ENCODE measurements at regions not wholly inside any gene's neighbourhood (a gene's known extent, or its start where the extent isn't known, plus 50 kb on each side); places are given as distances from the start of the nearest gene placed in this dataset.
"Not testable (repeated sequence)": the region's sequence is repeated elsewhere in the genome, so short reads cannot be mapped to it uniquely, and the experiment has no call there.

DNA sequence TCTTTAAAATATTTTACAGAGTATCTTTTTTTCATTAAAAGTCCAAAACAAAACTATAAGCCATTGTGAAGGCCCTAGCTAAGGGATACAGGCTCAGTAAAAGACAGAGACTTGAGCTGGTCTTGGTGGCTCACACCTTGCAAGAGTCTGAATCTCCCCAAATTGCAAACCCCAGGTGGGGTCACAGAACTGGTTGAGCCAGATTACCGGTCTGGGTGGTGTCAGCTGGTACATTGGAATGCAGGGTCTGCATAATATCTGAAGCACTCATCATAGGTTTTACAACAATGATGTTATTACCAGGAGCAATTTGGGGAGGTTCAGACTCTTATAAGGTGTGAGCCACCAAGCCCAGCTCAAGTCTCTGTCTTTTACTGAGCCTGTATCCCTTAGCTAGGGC is 201.2 kb upstream of the ARPP21 start:
- ATAC-seq (ENCODE audit: low FRiP score) (no peak), DNase-seq (ENCODE audit: low spot score) (no peak)
- TF ChIP-seq, protein P1, sequence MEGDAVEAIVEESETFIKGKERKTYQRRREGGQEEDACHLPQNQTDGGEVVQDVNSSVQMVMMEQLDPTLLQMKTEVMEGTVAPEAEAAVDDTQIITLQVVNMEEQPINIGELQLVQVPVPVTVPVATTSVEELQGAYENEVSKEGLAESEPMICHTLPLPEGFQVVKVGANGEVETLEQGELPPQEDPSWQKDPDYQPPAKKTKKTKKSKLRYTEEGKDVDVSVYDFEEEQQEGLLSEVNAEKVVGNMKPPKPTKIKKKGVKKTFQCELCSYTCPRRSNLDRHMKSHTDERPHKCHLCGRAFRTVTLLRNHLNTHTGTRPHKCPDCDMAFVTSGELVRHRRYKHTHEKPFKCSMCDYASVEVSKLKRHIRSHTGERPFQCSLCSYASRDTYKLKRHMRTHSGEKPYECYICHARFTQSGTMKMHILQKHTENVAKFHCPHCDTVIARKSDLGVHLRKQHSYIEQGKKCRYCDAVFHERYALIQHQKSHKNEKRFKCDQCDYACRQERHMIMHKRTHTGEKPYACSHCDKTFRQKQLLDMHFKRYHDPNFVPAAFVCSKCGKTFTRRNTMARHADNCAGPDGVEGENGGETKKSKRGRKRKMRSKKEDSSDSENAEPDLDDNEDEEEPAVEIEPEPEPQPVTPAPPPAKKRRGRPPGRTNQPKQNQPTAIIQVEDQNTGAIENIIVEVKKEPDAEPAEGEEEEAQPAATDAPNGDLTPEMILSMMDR (IDR thresholded peaks at IDR 0.05), result no peak

DNA sequence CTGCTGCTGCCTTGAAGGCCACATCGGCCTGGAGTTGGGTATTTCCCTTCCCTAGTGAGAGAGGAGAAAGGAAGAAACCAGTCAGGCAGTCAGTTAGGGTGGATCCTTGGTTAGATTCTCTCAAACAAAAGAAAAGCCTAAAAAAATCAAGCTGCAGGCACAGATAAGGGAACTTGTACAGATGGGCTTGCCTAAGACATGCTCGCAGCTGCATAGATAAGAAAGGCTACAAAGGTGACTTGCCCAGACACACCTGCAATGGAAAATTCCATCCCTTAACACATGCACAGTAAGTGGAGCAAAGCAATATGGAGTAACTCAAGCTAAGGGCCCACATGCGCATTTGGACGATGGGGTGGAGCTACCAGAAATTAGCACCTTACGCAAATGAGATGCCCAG is 199.7 kb upstream of the ARPP21 start:
- ATAC-seq (ENCODE audit: low FRiP score) (no peak), DNase-seq (ENCODE audit: low spot score) (no peak)
- TF ChIP-seq, protein P1 (IDR thresholded peaks at IDR 0.05), result no peak

DNA sequence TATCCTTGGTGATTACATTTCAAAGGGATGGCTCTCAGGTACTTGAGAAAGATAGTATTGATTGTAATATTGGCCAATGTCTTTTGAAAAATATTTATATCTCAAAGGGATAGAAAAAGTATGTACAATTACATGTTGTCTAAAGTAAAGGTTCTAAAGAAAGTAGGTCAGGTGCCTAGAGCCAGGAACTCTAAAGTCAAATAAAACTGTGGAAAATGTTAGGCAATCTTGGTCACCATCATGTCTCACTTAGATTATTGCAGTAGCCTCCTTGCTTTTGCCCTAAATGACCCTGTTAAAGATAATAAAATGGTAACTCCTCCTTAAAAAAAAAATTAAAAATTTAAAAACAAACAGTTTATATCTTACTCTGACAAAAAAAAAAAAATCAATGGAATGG is 198.5 kb upstream of the ARPP21 start:
- TF ChIP-seq, protein P1 (IDR thresholded peaks at IDR 0.05), result no peak
- ATAC-seq (ENCODE audit: low FRiP score), result no peak

DNA sequence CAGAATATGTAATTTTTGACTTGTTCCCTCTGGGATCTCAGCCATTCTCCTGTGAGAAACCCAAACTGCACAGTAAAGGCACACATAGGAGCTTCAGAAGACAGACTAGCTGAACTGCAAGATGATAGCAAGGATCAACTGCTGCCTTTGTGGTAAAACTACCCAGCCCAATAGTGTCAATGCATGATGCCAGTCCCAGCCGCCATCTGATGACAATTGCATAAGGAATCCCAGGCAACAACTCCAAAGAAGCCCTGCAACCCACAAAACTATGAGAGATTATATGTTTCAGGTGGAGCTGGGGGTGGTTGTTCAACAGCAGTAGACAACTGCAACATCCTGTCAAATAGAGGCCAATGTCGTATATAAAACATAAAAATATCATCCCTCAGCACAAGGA is 192.4 kb upstream of the ARPP21 start:
- DNase-seq (ENCODE audit: low spot score) (no peak), ATAC-seq (ENCODE audit: low FRiP score) (no peak)
- TF ChIP-seq, protein P1 (IDR thresholded peaks at IDR 0.05), result no peak

More for the DNA sequence above, 198.5 kb upstream of the ARPP21 start:
- DNase-seq (ENCODE audit: low spot score), result no peak

DNA sequence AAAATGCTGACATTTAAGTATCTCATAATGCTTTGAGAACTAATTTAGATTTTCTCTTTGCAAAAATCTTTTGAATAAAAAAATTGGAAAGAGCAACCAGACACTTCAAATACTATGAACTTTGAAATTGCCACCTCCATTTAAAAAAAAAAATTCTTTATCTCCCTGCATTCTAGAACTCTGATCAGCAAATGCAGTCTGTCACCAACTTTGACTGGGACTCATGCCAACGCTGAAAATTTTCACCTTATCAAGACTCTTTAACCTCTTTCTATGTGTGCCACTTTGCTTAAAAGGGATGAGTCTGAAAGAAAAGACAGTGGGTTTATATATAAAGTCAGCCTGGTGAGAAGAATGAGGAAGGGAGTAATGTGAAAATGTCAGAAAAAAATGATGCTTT is 191.2 kb upstream of the ARPP21 start:
- TF ChIP-seq, protein P1 (IDR thresholded peaks at IDR 0.05), result no peak
- no peak for DNase-seq (ENCODE audit: low spot score)
- no peak for ATAC-seq (ENCODE audit: low FRiP score)

DNA sequence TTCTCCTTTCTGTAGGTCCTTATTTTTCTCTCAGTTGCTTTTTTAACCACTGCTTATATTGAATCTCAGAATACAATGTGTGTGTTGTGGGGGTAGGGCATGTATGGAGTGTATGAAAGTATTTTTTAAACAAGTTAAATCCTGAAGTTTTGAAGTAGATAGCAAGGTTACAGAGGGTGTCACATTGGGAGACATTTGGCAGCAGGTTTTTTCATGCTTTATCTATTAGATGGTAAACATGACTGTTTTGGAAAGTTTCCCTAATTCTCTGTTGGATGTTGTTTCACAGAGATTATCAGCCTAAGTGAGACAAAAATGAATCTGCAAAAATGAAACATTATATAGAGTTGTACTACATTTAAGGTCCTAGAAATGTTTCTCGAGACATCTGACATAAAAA is 190.6 kb upstream of the ARPP21 start:
- no peak for ATAC-seq (ENCODE audit: low FRiP score)
- TF ChIP-seq, protein P1 (IDR thresholded peaks at IDR 0.05), result no peak
- no peak for DNase-seq (ENCODE audit: low spot score)

DNA sequence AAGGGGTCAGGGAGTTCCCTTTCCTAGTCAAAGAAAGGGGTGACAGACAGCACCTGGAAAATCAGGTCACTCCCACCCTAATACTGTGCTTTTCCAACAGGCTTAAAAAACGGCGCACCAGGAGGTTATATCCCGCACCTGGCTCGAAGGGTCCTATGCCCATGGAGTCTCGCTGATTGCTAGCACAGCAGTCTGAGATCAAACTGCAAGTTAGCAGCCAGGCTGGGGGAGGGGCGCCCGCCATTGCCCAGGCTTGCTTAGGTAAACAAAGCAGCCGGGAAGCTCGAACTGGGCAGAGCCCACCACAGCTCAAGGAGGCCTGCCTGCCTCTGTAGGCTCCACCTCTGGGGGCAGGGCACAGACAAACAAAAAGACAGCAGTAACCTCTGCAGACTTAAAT is 184.5 kb upstream of the ARPP21 start:
- DNase-seq (ENCODE audit: low spot score); ATAC-seq (ENCODE audit: low FRiP score): not testable (repeated sequence)

DNA sequence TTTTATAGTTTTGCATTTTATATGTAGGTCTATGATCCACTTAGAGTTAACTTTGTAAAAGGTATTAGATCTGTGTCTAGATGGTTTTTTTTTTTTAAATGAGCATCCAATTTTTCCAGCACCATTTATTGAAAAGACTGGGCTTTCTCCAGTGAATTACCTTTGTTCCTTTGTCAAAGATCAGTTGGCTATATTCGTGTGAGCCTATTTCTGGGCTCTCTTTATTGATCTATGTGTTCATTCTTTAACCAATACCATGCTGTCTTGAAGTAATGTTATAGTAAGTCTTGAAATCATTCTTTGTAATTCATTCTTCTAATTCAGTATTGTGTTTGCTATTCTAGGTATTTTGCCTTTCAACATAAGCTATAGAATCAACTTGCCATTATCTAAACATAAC is 165.4 kb upstream of the ARPP21 start:
- DNase-seq (ENCODE audit: low spot score) (no peak), ATAC-seq (ENCODE audit: low FRiP score) (no peak)
- TF ChIP-seq, protein P1 (IDR thresholded peaks at IDR 0.05), result no peak

DNA sequence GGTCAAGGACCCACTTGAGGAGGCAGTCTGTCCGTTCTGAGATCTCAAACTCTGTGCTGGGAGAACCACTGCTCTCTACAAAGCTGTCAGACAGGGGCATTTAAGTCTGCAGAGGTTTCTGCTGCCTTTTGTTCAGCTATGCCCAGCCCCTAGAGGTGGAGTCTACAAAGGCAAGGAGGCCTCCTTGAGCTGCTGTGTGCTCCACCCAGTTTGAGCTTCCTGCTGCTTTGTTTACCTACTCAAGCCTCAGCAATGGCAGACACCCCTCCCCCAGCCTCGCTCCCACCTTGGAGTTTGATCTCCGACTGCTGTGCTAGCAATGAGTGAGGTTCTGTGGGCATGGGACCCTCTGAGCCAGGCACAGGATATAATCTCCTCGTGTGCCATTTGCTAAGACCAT is 156.8 kb upstream of the ARPP21 start:
- not testable (repeated sequence) for DNase-seq (ENCODE audit: low spot score); ATAC-seq (ENCODE audit: low FRiP score)

All from omental fat pad (tissue), 3 donors.